OCI-LY7 (cell line): ENCODE measurements at regions not wholly inside any gene's neighbourhood (a gene's known extent, or its start where the extent isn't known, plus 50 kb on each side); places are given as distances from the start of the nearest gene placed in this dataset.
"Not testable (repeated sequence)": the region's sequence is repeated elsewhere in the genome, so short reads cannot be mapped to it uniquely, and the experiment has no call there.

Source experiments
- BruUV-seq: library from RNA; stranded (reverse); fragments of 400-500 nt; replicated peaks from 2 replicates; lab custom pipeline; 2021; lab: Mats Ljungman, UMichigan
- CTCF ChIA-PET: fragments of 300-600 bp; sonication (Branson Sonifier 250); formaldehyde crosslinking; loops from one replicate; lab custom pipeline; 2022; ENCODE audit warnings: antibody characterized with exemption; ENCODE audit not compliant: unreplicated experiment; lab: Charles Lee
- POLR2A ChIA-PET: fragments of 300-600 bp; sonication (Branson Sonifier 250); formaldehyde crosslinking; loops from one replicate; lab custom pipeline; 2022; ENCODE audit warnings: antibody characterized with exemption; lab: Charles Lee
- DNase-seq: peaks from one replicate; pipeline ENCODE4 v3.0.0-alpha.2; 2015; ENCODE audit warnings: low spot score
- H2AFZ ChIP-seq: fragments of 200-600 bp; sonication (generic), shearing (Covaris generic); 2 replicates; pipeline ENCODE4 v1.6.1; 2014; ENCODE audit warnings: mild to moderate bottlenecking, antibody characterized with exemption, low read length, moderate library complexity
- H3K27ac ChIP-seq: fragments of 200-600 bp; sonication (generic); 2 replicates; pipeline ENCODE4 v1.5.1; 2014; ENCODE audit warnings: mixed run types, low read depth, mild to moderate bottlenecking, moderate library complexity, low read length, inconsistent platforms; ENCODE audit not compliant: poor library complexity, severe bottlenecking
- H3K36me3 ChIP-seq: fragments of 200-600 bp; sonication (generic); 2 replicates; pipeline ENCODE4 v1.6.1; 2014; ENCODE audit warnings: mild to moderate bottlenecking, antibody characterized with exemption, low read length, moderate library complexity, mixed read lengths; ENCODE audit not compliant: insufficient read depth
- H3K4me1 ChIP-seq: fragments of 200-600 bp; sonication (generic); 2 replicates; pipeline ENCODE4 v1.5.1; 2014; ENCODE audit warnings: mild to moderate bottlenecking, low read length; ENCODE audit not compliant: insufficient read depth, poor library complexity, severe bottlenecking
- H3K4me2 ChIP-seq: fragments of 200-600 bp; sonication (generic); 2 replicates; pipeline ENCODE4 v1.6.1; 2014; ENCODE audit warnings: mild to moderate bottlenecking, low read length
- H3K4me3 ChIP-seq: fragments of 200-600 bp; sonication (generic); 2 replicates; pipeline ENCODE4 v1.5.1; 2014; ENCODE audit warnings: mild to moderate bottlenecking, low read depth, low read length; ENCODE audit not compliant: poor library complexity, severe bottlenecking
- H3K79me2 ChIP-seq: fragments of 200-600 bp; sonication (generic); 2 replicates; pipeline ENCODE4 v1.6.1; 2016; ENCODE audit warnings: low read depth, mild to moderate bottlenecking, low read length, moderate library complexity, mixed read lengths; ENCODE audit not compliant: insufficient read depth
- H3K9me2 ChIP-seq: fragments of 200-600 bp; sonication (generic); 2 replicates; pipeline ENCODE4 v1.6.1; 2016; ENCODE audit warnings: mild to moderate bottlenecking, low read length, mixed read lengths; ENCODE audit not compliant: insufficient read depth
- H3K9me3 ChIP-seq: fragments of 200-600 bp; sonication (generic); 2 replicates; pipeline ENCODE4 v1.6.1; 2014; ENCODE audit warnings: mild to moderate bottlenecking, mixed run types, low read length, mixed read lengths
- H4K20me1 ChIP-seq: fragments of 200-600 bp; sonication (generic); 2 replicates; pipeline ENCODE4 v1.6.1; 2014; ENCODE audit warnings: mild to moderate bottlenecking, antibody characterized with exemption, low read length, moderate library complexity, mixed read lengths; ENCODE audit not compliant: insufficient read depth
- CTCF ChIP-seq: fragments of 200-600 bp; sonication (generic); conservative IDR thresholded peaks from 2 replicates; pipeline ENCODE4 v1.5.1; 2014; ENCODE audit warnings: mild to moderate bottlenecking, antibody characterized with exemption, low read length, moderate library complexity, mixed read lengths
- EZH2phosphoT487 ChIP-seq: fragments of 200-600 bp; sonication (generic); IDR thresholded peaks from 2 replicates; pipeline ENCODE4 v1.6.1; 2018; ENCODE audit warnings: low read depth, borderline replicate concordance, mild to moderate bottlenecking, mixed run types, antibody characterized with exemption, low read length, moderate library complexity, mixed read lengths
- intact Hi-C: fragments of 100-400 bp; cut with micrococcal nuclease; formaldehyde crosslinking; loops from one replicate; pipeline ENCODE4 v1.10.0; 2022; ENCODE audit not compliant: unreplicated experiment

- no peaks in the 10 kb centered on the region for H3K36me3 ChIP-seq
- no peaks in the 10 kb centered on the region for H4K20me1 ChIP-seq
- no peaks in the 10 kb centered on the region for H3K4me1 ChIP-seq
- TF ChIP-seq EZH2phosphoT487 (no peak), CTCF (no peak)
- no peak overlapping the region for H3K4me3 ChIP-seq
- ChIA-PET POLR2A (interaction anchor here (0.6 to 1.1 kb wide), 2 partner anchors 7 to 1516 kb away, joined by 3 to 4 read pairs; no protein-coding TSS in a partner anchor), CTCF (no interaction called here)
- H3K79me2 ChIP-seq, result no peaks in the 10 kb centered on the region
- intact Hi-C loops, result no loop called here
- H3K9me2 ChIP-seq, result no peaks in the 10 kb centered on the region
- no peak overlapping the region for H3K4me2 ChIP-seq
- no peak for DNase-seq
- BruUV-seq, result no TSS peak
- no peak overlapping the region for H2AFZ ChIP-seq
- H3K27ac ChIP-seq, result no peak overlapping the region
- no peaks in the 10 kb centered on the region for H3K9me3 ChIP-seq
Measured at GRCh38 chr17:13840254-13840653, 229.1 kb upstream of the COX10 start.

- H3K4me1 ChIP-seq, result no peaks in the 10 kb centered on the region
- H3K79me2 ChIP-seq, result no peaks in the 10 kb centered on the region
- no peak for DNase-seq
- H3K27ac ChIP-seq, result no peak overlapping the region
- H3K4me2 ChIP-seq, result no peak overlapping the region
- ChIA-PET POLR2A (no interaction called here), CTCF (no interaction called here)
- no TSS peak for BruUV-seq
- H3K9me3 ChIP-seq, result no peaks in the 10 kb centered on the region
- no peak overlapping the region for H2AFZ ChIP-seq
- H3K4me3 ChIP-seq, result no peak overlapping the region
- H3K36me3 ChIP-seq, result no peaks in the 10 kb centered on the region
- no peaks in the 10 kb centered on the region for H4K20me1 ChIP-seq
- intact Hi-C loops, result no loop called here
- no peak for TF ChIP-seq EZH2phosphoT487
- no peak for TF ChIP-seq CTCF
- H3K9me2 ChIP-seq, result no peaks in the 10 kb centered on the region
Measured at GRCh38 chr17:13843862-13844635, 225.3 kb upstream of the COX10 start.

GRCh38 chr17:13851889-13852288 is 217.4 kb upstream of the COX10 start:
- POLR2A ChIA-PET, result no interaction called here
- intact Hi-C loops, result no loop called here
- TF ChIP-seq CTCF (no peak), EZH2phosphoT487 (no peak)
- no TSS peak for BruUV-seq
- Histone ChIP-seq H3K9me3 (no peaks in the 10 kb centered on the region), H2AFZ (no peak overlapping the region), H3K9me2 (no peaks in the 10 kb centered on the region), H3K27ac (no peak overlapping the region), H4K20me1 (no peaks in the 10 kb centered on the region), H3K4me3 (no peak overlapping the region), H3K4me2 (no peak overlapping the region), H3K36me3 (no peaks in the 10 kb centered on the region), H3K4me1 (no peaks in the 10 kb centered on the region), H3K79me2 (no peaks in the 10 kb centered on the region)
- CTCF ChIA-PET, result no interaction called here
- no peak for DNase-seq

GRCh38 chr17:13855730-13856129 is 213.6 kb upstream of the COX10 start:
- H2AFZ ChIP-seq, H3K4me1 ChIP-seq, CTCF ChIA-PET, H4K20me1 ChIP-seq, H3K9me2 ChIP-seq, intact Hi-C loops, H3K9me3 ChIP-seq, H3K4me3 ChIP-seq, H3K27ac ChIP-seq, H3K36me3 ChIP-seq, BruUV-seq, POLR2A ChIA-PET, H3K4me2 ChIP-seq, H3K79me2 ChIP-seq, DNase-seq: not testable (repeated sequence)
